HG03280 (cell line): ENCODE measurements at regions not wholly inside any gene's neighbourhood (a gene's known extent, or its start where the extent isn't known, plus 50 kb on each side); places are given as distances from the start of the nearest gene placed in this dataset.
"Not testable (repeated sequence)": the region's sequence is repeated elsewhere in the genome, so short reads cannot be mapped to it uniquely, and the experiment has no call there.

ENCODE experiments used
- ATAC-seq: cut with Tn5 transposase; IDR thresholded peaks from one replicate; pipeline ENCODE4 v1.9.1; 2021; ENCODE audit warnings: mild to moderate bottlenecking, moderate library complexity; ENCODE audit not compliant: unreplicated experiment

DNA sequence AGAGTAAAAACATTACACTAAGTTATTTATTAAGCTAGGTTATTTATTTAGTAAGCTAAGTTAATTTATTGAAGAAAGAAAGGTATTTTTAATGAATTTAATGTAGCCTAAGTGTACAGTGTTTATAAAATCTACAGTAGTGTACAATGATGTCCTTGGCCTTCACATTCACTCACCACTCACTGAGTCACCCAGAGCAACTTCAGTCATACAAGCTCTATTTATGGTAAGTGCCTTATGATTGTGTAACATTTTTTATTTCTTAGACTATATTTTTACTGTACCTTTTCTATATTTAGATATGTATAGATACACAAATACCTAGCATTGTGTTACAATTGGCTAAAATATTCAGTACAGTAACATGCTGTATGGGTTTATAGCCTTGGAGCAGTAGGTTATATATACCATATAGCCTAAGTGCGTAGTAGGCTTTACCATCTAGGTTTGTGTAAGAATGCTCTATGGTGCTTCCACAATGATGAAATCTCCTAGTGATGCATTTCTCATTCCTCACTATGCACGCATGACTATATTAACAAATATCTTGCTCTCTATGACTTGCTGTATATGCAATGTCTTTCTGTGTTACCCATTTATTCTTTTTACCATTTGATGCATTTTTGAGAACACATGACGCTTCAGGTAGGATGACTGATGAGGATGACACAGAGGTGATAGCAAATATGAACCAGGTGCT is 309.6 kb upstream of the ATXN7L3B start:
- ATAC-seq = no peak

DNA sequence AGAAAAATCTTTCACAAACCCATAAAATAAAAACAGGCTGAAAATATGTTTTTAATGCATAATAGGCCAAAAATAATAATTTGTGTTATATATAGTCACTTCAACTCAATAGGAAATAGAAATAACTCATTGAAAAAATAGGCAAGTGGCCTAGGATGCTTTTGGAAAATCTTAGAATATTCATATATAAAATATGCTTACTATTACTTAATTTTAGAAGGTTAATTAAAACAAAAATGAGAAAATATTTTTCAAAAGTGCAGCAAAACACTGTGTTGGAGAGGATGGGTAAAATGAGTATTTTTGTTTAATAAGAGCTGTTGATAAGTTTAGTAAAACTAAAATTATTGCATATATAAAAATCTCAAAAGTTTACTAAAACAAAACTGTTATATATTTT is 308.0 kb upstream of the ATXN7L3B start:
- no peak for ATAC-seq

DNA sequence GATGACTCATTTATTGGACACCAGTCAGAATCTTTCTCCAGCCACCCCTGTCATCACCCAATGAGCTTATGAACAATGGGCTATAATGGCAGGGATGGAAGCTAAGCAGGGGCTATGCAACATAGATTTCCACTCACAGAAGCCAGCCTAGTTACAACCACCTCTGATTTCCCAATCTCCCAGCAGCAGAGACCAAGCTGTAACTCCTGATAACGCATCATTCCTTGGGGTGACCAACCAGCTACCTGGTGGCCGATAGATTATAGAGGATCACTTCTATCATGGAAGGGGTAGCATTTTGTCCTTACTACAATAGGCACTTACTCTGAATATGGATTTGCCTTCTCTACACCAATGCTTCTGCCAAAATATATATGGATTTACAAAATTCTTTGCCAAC is 302.3 kb upstream of the ATXN7L3B start:
- no peak for ATAC-seq

DNA sequence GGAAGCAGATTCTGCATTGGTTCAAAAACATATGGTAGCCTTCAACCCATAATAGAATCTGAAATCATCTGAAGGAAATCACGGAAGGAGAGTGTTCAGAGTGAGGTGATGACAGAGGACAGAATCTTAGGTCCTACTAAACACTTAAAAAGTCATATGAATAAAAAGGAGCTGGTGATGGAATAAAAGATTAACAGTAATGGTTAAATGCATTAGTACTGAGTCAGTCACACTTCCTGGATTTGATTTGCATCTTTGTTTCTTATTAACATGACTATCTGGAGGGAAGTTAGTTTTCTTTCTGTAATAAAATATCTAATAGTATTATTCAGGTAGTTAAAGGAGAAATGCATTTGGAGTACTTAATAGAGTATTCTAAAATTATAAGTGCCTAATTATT is 296.3 kb upstream of the ATXN7L3B start:
- no peak for ATAC-seq

DNA sequence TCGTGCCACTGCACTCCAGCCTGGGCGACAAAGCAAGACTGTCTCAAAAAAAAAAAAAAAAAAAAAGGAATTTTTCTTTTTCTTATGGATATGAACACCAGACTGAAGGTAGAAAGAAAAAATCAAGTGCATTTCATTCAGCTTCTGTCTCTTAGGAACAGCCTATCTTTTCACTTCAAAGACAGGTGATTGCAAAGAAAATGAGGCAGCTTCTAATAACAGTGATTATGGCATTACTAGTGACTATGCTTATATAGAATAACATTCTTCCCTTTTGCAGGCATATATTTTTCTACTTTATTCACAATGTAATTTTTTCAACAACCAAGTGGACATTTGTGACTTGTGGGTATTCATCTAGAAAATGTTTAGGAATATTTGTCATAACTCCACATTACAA is 295.5 kb upstream of the ATXN7L3B start:
- no peak for ATAC-seq

DNA sequence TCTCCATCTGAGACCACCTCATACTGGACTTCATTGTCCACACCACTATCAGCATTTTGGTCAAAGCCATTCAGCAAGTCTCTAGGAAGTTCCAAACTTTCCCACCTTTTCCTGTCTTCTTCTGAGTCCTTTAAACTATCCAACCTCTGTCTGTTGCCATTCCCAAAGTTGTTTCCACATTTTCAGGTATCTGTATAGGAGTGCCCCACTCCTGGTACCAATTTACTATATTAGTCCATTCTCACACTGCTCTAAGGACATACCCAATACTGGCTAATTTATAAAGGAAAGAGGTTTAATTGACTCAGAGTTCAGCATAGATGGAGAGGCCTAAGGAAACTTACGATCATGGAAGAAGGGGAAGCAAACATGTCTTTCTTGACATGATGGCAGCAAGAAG is 292.2 kb upstream of the ATXN7L3B start:
- no peak for ATAC-seq

DNA sequence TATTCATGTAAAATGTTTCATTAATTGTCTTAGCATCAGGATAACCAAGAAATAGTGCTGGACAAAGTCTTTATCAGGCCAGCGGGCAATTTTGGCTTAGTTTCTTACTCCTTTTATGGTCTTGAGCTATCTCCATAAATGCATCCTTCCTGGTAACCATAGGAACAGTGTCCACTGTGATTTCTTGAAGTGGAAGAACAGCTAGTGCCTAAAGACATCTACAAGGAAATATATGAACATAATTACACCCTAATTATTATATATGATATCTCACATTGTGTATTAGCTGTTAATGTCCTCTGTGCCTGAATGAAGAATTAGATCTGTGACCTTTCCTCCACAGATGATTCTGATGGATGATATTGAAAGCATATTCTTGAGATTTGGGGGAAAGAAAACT is 286.7 kb upstream of the ATXN7L3B start:
- no peak for ATAC-seq

DNA sequence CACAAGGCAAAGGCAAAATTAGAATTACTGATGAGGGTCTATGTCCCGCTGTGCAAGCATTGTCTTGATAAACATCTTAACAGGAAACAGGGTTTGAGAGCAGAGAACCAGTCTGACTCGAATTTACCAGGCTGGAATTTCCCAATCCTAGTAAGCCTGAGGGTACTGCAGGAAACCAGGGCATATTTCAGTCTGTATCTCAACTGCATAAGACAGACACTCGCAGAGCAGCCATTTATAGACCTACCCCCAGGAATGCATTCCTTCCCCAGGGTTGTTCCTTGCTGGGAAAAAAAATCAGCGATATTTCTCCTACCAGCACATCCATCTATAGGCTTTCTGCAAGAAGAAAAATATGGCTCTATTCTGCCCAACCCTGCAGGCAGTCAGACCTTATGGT is 283.8 kb upstream of the ATXN7L3B start:
- not testable (repeated sequence) for ATAC-seq

DNA sequence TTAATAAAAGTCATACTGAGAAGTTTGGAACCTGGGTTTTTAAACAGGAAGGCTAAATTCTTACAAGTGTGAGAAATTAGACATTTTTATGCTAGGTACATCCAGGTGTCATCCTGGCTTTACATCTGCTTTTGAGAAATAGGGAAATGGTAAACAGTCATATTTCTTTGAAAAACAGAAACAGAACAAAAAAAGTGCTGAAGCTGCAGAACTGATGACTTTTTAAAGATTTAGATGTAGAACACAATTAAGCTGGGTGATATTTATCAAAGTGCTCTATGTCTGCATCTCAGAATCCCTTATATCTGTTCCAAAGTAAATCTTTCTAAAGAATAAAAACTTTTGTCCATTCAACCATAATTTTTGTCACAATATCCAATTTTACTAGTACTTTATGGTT is 282.9 kb upstream of the ATXN7L3B start:
- ATAC-seq = no peak

DNA sequence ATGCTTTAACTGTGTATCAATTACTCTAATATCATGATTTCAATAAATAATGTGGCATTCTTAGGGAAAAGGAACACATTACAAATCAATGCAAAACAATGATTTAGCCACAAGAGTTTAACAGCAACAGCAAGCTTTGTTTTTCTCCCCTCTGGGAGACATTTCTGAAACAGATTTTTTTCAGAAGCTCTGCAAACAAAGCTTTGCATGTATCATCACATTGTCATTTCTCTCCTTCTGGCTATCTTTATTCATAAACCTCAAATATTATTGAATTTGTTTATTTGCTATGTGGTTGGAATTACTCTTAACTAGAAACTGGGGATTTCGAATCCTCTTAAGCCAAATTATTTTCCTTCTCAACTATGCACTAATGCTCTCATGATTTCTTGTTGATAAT is 278.4 kb upstream of the ATXN7L3B start:
- no peak for ATAC-seq

DNA sequence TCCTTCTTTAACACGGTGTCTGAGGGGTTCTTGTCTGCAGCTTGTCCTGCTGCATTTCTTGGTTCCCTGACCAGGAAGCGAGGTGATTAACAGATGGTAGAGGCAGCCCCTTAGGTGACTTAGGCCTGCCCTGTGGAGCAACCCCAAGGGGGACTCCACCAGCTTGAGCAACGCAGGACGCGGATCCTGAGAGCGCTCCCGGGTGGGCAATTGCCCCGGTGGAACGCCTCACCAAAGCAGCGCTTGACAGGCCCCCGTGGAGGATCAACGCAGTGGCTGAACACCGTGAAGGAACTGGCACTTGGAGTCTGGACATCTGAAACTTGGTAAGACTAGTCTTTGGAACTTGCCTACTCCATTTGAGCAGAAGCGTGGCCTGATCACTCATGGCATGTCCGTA is 272.9 kb upstream of the ATXN7L3B start:
- ATAC-seq = no peak

DNA sequence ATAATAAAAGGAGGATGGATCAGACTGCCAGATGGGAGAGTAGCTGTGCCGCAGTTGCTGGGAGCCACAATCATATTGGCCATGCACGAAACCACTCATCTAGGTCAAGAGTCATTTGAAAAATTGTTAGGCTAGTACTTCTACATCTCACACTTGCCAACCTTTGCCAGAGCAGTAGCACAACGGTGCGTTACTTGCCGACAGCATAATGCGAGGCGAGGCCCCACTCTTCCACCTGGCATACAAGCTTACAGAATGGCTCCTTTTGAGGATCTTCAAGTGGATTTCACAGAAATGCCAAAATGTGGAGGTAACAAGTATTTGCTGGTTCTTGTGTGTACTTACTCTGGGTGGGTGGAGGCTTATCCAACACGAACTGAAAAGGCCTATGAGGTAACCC is 268.3 kb upstream of the ATXN7L3B start:
- not testable (repeated sequence) for ATAC-seq

DNA sequence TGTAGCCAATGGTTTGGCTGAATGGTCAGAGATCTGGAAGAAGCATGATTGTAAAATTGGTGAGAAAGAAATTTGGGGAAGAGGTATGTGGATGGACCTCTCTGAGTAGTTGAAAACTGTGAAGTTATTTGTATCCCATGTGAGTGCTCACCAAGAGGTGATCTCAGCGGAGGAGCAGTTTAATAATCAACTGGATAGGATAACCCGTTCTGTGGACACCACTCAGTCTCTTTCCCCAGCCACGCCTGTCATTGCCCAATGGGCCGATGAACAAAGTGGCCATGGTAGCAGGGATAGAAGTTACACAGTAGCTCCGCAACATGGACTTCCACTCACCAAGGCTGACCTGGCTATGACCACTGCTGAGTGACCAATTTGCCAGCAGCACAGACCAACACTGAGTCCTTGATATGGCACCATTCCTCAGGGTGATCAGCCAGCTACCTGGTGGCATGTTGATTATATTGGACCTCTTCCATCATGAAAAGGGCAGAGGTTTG is 257.4 kb upstream of the ATXN7L3B start:
- no peak for ATAC-seq

DNA sequence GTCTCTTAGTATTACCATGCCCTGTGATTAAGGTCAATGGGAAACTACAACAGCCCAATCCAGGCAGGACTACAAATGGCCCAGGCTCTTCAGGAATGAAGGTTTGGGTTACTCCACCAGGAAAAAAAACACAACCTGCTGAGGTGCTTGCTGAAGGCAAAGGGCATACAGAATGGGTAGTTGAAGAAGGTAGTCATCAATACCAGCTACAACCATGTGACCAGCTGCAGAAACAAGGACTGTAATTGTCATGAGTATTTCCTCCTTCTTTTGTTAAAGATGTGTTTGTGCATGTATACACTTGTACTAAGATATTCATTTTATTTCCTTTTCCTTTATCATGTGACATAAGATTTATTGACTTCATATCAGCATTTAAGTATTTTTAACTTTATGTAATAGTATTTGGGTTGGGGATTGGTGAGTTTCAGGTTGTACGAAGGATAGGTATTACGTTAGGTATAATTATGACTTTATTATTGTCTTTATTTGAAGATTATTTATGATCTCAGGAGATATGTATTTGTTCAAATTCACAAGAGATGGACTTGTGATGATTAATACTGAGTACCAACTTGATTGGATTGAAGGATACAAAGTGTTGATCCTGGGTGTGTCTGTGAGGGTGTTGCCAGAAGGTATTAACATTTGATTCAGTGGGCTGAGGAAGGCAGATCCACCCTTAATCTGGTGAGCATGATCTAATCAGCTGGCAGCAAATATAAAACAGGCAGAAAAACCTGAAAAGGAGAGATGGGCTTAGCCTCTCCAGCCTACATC is 256.0 kb upstream of the ATXN7L3B start:
- ATAC-seq = not testable (repeated sequence)

DNA sequence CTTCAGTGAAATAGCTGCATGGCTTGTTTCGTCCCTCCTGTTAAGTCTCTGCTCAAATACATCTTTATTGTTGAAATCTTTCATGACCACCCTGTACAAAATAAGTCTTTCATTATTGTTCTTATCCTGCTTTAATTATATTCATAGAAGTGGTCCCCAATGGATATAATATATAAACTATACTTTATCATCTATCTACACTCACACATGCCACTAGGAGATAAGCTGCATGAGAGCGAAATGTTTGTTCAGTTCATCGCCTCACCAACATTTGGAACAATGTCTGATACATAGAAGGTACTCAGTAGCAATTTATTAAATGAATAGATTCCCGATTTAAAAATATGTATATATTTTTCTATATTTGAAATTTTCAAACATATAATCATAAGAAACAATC is 254.0 kb upstream of the ATXN7L3B start:
- ATAC-seq = no peak

DNA sequence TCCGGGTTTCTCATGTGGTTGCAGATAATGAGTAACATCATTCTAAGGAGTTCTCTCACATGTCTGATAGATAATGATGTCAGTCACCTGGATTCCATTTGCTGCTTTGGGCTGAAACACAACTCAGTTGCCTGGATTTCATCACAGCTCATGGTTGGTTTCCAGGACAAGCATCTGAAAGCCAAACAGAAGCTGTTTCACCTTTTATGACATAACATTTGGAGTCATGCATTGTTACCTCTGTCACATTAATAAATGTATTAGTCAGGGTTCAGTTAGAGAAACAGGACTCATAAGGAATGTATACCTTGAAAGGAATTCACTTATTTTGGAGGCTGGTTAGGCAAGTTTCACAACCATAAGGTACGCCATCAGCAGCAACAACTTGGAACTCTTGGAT is 251.9 kb upstream of the ATXN7L3B start:
- ATAC-seq = no peak

DNA sequence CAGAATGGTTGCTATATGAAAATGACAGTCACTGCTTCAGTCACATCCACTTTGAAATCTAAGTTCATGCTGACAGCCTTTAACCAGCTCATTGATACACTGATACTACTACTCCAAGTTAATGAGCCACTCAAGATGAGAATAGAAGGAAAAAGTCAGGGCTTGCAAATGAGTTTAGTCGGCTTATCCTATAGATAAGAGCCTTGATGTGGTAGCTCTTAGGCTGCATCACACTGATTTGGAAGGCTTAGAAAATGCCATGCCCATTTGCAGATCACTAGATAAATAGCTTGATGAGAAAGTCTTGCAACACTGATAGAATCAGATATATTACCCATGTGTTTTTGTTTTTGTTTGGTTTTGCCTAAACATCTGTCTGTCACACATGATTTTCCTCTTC is 251.4 kb upstream of the ATXN7L3B start:
- no peak for ATAC-seq

DNA sequence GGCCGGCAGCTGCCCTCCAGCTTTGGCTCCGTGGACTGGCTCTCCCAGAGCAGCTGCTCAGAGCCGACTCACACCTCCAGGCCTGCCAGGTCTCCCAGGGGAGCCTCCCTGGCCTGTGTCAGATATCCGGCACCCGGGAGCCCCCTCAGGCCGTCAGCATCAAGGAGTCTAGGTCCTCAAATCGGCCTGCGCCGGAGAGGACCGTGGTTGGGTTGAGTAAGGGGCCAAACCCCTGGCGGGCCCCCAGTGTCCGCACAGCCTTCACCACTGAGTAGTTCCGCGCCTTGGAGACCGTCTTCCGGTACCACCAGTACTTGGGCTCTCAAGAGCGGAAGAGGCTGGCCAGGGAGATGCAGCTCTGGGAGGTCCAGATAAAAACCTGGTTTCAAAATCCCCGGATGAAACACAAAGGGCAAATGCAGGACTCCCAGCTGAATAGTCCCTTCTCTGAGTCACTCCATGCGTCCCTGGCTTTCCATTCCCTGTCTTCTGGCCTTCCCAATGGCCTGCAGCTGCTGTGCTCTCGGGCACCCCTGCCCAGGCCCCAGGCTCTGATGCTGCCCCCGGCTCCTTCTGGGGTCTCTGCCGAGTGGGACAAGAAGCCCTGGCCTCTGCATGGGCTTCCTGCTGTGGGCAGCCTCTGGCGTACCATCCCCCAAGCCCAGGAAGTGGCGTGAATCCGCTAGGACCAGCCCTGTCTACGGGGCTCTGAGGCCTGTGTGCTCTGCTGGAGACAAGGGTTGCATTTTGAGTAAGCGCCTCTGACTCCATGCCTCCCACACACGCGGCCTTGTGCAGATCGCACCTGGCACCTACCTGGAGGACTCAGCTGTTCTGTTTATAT is 245.1 kb upstream of the ATXN7L3B start:
- no peak for ATAC-seq

DNA sequence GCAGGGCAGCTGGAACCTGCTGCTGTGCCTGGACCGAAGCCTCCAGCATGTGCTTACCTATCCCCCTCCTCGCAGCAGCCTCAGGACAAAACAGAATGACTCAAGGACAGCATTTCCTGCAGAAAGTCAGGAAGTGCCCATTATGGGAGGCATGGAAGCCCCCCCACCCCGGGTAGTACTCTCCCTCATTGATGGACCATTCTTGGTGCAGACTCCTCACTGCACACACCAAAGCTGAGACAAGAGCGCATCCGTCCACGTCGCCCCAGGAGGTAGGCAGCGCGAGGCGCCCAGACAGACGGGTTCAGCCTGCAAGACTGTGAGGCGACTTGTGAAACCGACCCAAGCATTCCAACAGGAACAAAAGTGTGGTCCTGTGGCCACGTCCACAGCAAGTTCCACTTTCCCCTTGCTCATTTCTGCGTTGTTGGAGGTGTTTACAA is 243.9 kb upstream of the ATXN7L3B start:
- no peak for ATAC-seq

DNA sequence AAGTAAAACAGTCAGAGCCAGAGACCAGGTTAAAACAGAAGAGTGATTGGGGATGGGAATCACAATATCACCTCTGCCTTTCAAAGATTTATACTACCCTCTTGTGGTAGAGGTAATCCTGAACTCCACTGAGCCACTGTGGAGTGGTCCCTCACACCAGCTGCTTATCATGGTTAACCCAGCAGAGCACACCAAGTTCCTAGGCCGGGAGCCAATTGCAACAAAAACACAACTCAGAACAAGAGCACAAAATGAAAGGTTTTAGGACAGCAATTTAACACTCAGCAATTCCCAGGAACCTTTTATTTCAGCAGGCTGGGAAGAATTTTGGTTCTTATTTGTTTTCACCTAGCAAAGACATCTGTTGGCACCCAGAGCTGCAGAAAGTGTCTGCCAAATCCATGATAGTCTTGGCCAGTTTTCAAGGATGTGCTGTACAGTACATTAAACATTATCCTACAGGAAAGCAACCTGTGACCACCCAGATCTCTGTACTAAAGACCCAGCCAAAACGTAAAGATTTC is 220.5 kb upstream of the ATXN7L3B start:
- no peak for ATAC-seq

DNA sequence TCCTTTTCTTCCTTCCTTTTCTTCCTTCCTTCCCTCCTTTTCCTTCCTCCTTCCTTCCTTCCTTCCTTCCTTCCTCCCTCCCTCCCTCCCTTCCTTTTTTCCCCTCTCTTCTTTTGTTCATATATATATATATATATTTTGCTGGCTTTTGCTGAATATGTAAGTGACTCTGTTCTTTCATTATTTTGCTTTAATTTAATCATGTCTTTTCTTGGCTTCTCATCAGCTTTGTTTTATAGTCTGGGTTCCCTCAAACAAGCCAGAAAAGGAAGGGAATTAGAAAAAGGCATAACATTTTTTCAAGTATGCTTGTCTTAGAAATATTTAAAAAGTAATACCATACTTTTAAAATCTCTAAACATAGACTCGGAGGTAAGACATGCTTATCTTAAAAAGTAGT is 219.9 kb upstream of the ATXN7L3B start:
- ATAC-seq = no peak
